GM12878 (cell line): ENCODE measurements at regions not wholly inside any gene's neighbourhood (a gene's known extent, or its start where the extent isn't known, plus 50 kb on each side); places are given as distances from the start of the nearest gene placed in this dataset.

Experiments used
- ATAC-seq: fragments of 200-7000 bp; cut with Tn5 transposase; 3 replicates; pipeline ENCODE4 v1.9.1; 2020; ENCODE audit warnings: mild to moderate bottlenecking, moderate library complexity
- BruUV-seq: library from RNA; stranded (reverse); fragments of 400-500 nt; replicated peaks from 2 replicates; lab custom pipeline; 2021; lab: Mats Ljungman, UMichigan
- CTCF ChIA-PET: fragments of 300-600 bp; sonication (Branson Sonifier 250); formaldehyde crosslinking; extraction: SDS; loops from one replicate; lab custom pipeline; 2021; ENCODE audit warnings: inconsistent platforms; lab: Yijun Ruan, JAX
- POLR2A ChIA-PET: fragments of 350-600 bp; formaldehyde crosslinking; extraction: SDS; loops from one replicate; lab custom pipeline; 2021; ENCODE audit warnings: inconsistent platforms; lab: Charles Lee
- RAD21 ChIA-PET: fragments of 300-600 bp; sonication (Branson Sonifier 250); formaldehyde crosslinking; loops from one replicate; lab custom pipeline; 2023; ENCODE audit warnings: antibody characterized with exemption; ENCODE audit not compliant: unreplicated experiment; lab: Charles Lee
- SMC1A ChIA-PET: fragments of 300-600 bp; sonication (Branson Sonifier 250); formaldehyde crosslinking; loops from one replicate; lab custom pipeline; 2023; ENCODE audit not compliant: unreplicated experiment, uncharacterized antibody; lab: Charles Lee
- DNase-seq: peaks from one replicate; pipeline ENCODE4 v3.0.0-alpha.2; 2011; ENCODE audit warnings: low read depth, low spot score
- FAIRE-seq: peaks from 3 replicates; lab custom pipeline; 2011; peaks lifted over from hg19 to GRCh38; lab: Jason Lieb, UNC
- H2AFZ ChIP-seq: 2 replicates; pipeline ENCODE4 v1.6.0; 2011; ENCODE audit warnings: low read depth, low read length, control low read depth; ENCODE audit not compliant: control insufficient read depth
- H3K27ac ChIP-seq: 2 replicates; pipeline ENCODE4 v1.5.1; 2011; ENCODE audit warnings: control low read depth; ENCODE audit not compliant: control insufficient read depth, insufficient read depth
- H3K27me3 ChIP-seq, 2 experiments: replicated peaks in 1 of 2; 2 replicates each; pipeline versions ENCODE4 v1.6.0 to v1.6.1; 2011; ENCODE audit warnings: low read length in 1 of 2; ENCODE audit not compliant: control insufficient read depth in 2 of 2, insufficient read depth in 2 of 2
- H3K36me3 ChIP-seq, 2 experiments: 2 replicates each; pipeline ENCODE4 v1.5.1; 2011; ENCODE audit warnings: low read length in 1 of 2; ENCODE audit not compliant: control insufficient read depth in 2 of 2, insufficient read depth in 2 of 2
- H3K4me1 ChIP-seq: 2 replicates; pipeline ENCODE4 v1.6.1; 2011; ENCODE audit warnings: mild to moderate bottlenecking, low read length, moderate library complexity, mixed read lengths; ENCODE audit not compliant: control insufficient read depth, insufficient read depth
- H3K4me2 ChIP-seq: 2 replicates; pipeline ENCODE4 v1.6.0; 2011; ENCODE audit warnings: control low read depth; ENCODE audit not compliant: control insufficient read depth, insufficient read depth
- H3K4me3 ChIP-seq: fragments of 200-600 bp; sonication (generic); 2 replicates; pipeline ENCODE4 v1.5.1; 2016
- H3K79me2 ChIP-seq: 2 replicates; pipeline ENCODE4 v1.6.0; 2011; ENCODE audit warnings: low read length; ENCODE audit not compliant: control insufficient read depth, insufficient read depth
- H3K9ac ChIP-seq: 2 replicates; pipeline ENCODE4 v1.8.0; 2011; ENCODE audit warnings: low read length, control low read depth, mixed read lengths; ENCODE audit not compliant: control insufficient read depth, insufficient read depth
- H3K9me3 ChIP-seq: replicated peaks from 3 replicates; pipeline ENCODE4 v1.5.1; 2011; ENCODE audit warnings: mild to moderate bottlenecking, low read length; ENCODE audit not compliant: control insufficient read depth, insufficient read depth
- H4K20me1 ChIP-seq: 2 replicates; pipeline ENCODE4 v1.6.0; 2011; ENCODE audit not compliant: control insufficient read depth, insufficient read depth
- BRCA1 ChIP-seq: IDR thresholded peaks from 2 replicates; pipeline ENCODE4 v1.6.1; 2011; ENCODE audit warnings: low read depth, low read length, improper control_type of control experiment
- CHD1 ChIP-seq: IDR thresholded peaks from 2 replicates; pipeline ENCODE4 v1.6.1; 2012; ENCODE audit warnings: low read depth, low read length, improper control_type of control experiment
- EZH2 ChIP-seq: IDR thresholded peaks from 2 replicates; pipeline ENCODE4 v1.6.1; 2012; ENCODE audit warnings: low read depth, mild to moderate bottlenecking, control low read depth, inconsistent platforms, low read length, borderline replicate concordance; ENCODE audit not compliant: control insufficient read depth
- IKZF1 ChIP-seq: fragments of 450-650 bp; conservative IDR thresholded peaks from 2 replicates; pipeline ENCODE4 v1.6.1; 2017; ENCODE audit warnings: antibody characterized with exemption, mild to moderate bottlenecking
- KLF5 ChIP-seq: fragments of 450-650 bp; IDR thresholded peaks from 2 replicates; pipeline ENCODE4 v1.6.1; 2014; ENCODE audit warnings: mild to moderate bottlenecking; ENCODE audit not compliant: partially characterized antibody
- NR2C2 ChIP-seq: IDR thresholded peaks from 2 replicates; pipeline ENCODE4 v1.6.1; 2011; ENCODE audit warnings: borderline replicate concordance, low read depth; ENCODE audit not compliant: control insufficient read depth, insufficient read length
- NRF1 ChIP-seq: conservative IDR thresholded peaks from 2 replicates; pipeline ENCODE4 v1.6.1; 2011; ENCODE audit warnings: mild to moderate bottlenecking, low read depth, low read length, improper control_type of control experiment
- WRNIP1 ChIP-seq: IDR thresholded peaks from 2 replicates; pipeline ENCODE4 v1.6.1; 2011; ENCODE audit warnings: low read depth, low read length, improper control_type of control experiment, borderline replicate concordance
- ZBTB33 ChIP-seq: fragments of 450-650 bp; IDR thresholded peaks from 2 replicates; pipeline ENCODE4 v1.6.1; 2017; ENCODE audit warnings: mild to moderate bottlenecking
- ZNF24 ChIP-seq: fragments of 450-650 bp; IDR thresholded peaks from 2 replicates; pipeline ENCODE4 v1.6.1; 2017; ENCODE audit warnings: antibody characterized with exemption, mild to moderate bottlenecking
- WGBS: methylation state at CpG from one replicate; pipeline ENCODE4 v1.1.6; 2016; ENCODE audit warnings: low lambda C conversion rate; ENCODE audit not compliant: insufficient replicate concordance, insufficient coverage; ENCODE audit errors: missing lambda C conversion rate; 5-methylcytosine and 5-hydroxymethylcytosine counted together
- in situ Hi-C: fragments of 300-500 bp; cut with MboI; formaldehyde crosslinking; loops from 9 replicates; pipeline ENCODE4 v1.14.3; 2018; ENCODE audit warnings: mixed read lengths
- intact Hi-C: fragments of 100-400 bp; cut with micrococcal nuclease; formaldehyde crosslinking; loops from one replicate; pipeline ENCODE4 v1.14.2; 2022; ENCODE audit not compliant: unreplicated experiment
- TF ChIP-seq, protein P1 (sequence below): IDR thresholded peaks from 2 replicates; pipeline ENCODE4 v1.6.1; 2012; ENCODE audit warnings: low read depth, low read length, improper control_type of control experiment
- TF ChIP-seq, protein P2 (sequence below): fragments of 450-650 bp; formaldehyde crosslinking; IDR thresholded peaks from 2 replicates; pipeline ENCODE4 v1.4.0; 2022; ENCODE audit warnings: mild to moderate bottlenecking, moderate library complexity

DNA sequence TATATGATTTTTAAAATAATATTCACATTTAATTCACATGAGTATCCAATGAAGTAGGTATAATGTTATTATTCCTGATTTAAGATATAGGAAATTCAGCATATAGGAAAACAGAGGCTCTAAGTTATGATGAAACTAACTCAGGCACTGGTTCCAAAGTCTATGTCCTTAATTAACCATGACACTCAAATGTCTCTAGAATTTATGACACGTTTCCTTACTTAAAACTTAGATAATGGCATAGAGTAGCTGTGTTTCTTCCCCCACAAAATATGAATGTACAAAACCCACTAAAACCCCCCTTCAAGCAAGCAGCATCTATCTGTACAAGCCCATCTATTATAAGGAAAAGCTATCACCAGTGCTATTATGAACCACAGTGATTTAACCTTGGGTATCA is 72.9 kb upstream of the CDK1 start:
- ChIA-PET RAD21 (no interaction called here), POLR2A (interaction anchor here (0.7 kb wide), 1 partner anchor 222 kb away, joined by 7 read pairs; no protein-coding TSS in a partner anchor), SMC1A (interaction anchor here (1.2 kb wide), 2 partner anchors 18 to 46 kb away, joined by 3 read pairs; no protein-coding TSS in a partner anchor), CTCF (no interaction called here)
- intact Hi-C loops = no loop called here
- no peak for ATAC-seq
- WGBS = 29% methylated on average over 1 of the region's 1 CpG
- Histone ChIP-seq H3K79me2 (no peaks in the 10 kb centered on the region), H4K20me1 (no peaks in the 10 kb centered on the region), H3K9me3 (no peaks in the 10 kb centered on the region), H2AFZ (no peak overlapping the region), H3K4me2 (no peak overlapping the region), H3K4me1 (no peaks in the 10 kb centered on the region), H3K27ac (no peak overlapping the region), H3K36me3 (no peaks in the 10 kb centered on the region), H3K4me3 (no peak overlapping the region), H3K27me3 (no peaks in the 10 kb centered on the region), H3K9ac (no peak overlapping the region)
- DNase-seq = no peak
- in situ Hi-C loops = no loop called here
- no peak for FAIRE-seq
- TF ChIP-seq ZNF24 (no peak), EZH2 (no peak), KLF5 (no peak), NR2C2 (no peak)
- TF ChIP-seq, protein P1, sequence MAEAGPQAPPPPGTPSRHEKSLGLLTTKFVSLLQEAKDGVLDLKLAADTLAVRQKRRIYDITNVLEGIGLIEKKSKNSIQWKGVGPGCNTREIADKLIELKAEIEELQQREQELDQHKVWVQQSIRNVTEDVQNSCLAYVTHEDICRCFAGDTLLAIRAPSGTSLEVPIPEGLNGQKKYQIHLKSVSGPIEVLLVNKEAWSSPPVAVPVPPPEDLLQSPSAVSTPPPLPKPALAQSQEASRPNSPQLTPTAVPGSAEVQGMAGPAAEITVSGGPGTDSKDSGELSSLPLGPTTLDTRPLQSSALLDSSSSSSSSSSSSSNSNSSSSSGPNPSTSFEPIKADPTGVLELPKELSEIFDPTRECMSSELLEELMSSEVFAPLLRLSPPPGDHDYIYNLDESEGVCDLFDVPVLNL = no peak
- no TSS peak for BruUV-seq

DNA sequence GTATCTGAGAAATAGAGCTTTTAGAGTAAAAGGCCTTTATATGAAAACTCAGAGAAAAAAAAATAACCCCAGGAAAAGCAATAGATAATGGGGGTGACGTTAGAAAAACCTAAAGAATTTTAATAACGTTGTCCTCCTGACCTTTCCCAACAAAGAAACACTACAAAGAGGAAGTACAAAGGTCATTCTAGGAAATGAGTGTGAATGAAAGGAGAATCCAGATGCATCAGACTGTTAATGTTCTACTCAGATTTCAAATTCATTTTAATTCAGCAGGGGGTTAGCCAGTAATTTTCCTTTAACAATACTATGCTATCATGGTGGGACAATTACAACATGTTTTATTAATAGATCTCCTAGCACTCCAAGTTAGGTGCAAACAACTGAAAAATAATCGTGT is 73.8 kb upstream of the CDK1 start:
- POLR2A ChIA-PET = no interaction called here
- no peaks in the 10 kb centered on the region for H4K20me1 ChIP-seq
- in situ Hi-C loops = no loop called here
- H3K9ac ChIP-seq = no peak overlapping the region
- ATAC-seq (no peak), DNase-seq (no peak), FAIRE-seq (no peak)
- CTCF ChIA-PET = no interaction called here
- no peaks in the 10 kb centered on the region for H3K4me1 ChIP-seq
- BruUV-seq = no TSS peak
- 0% methylated on average over 3 of the region's 3 CpGs for WGBS
- no peak overlapping the region for H3K4me3 ChIP-seq
- no peak overlapping the region for H2AFZ ChIP-seq
- H3K4me2 ChIP-seq = no peak overlapping the region
- SMC1A ChIA-PET = interaction anchor here (1.2 kb wide), 1 partner anchor 46 kb away, joined by 3 read pairs; no protein-coding TSS in a partner anchor
- intact Hi-C loops = no loop called here
- H3K27ac ChIP-seq = no peak overlapping the region
- H3K36me3 ChIP-seq = no peaks in the 10 kb centered on the region
- no peaks in the 10 kb centered on the region for H3K9me3 ChIP-seq
- H3K27me3 ChIP-seq = no peaks in the 10 kb centered on the region
- RAD21 ChIA-PET = no interaction called here
- no peaks in the 10 kb centered on the region for H3K79me2 ChIP-seq
- no peak for TF ChIP-seq CHD1
- TF ChIP-seq WRNIP1 = no peak
- no peak for TF ChIP-seq BRCA1
- TF ChIP-seq, protein P2, sequence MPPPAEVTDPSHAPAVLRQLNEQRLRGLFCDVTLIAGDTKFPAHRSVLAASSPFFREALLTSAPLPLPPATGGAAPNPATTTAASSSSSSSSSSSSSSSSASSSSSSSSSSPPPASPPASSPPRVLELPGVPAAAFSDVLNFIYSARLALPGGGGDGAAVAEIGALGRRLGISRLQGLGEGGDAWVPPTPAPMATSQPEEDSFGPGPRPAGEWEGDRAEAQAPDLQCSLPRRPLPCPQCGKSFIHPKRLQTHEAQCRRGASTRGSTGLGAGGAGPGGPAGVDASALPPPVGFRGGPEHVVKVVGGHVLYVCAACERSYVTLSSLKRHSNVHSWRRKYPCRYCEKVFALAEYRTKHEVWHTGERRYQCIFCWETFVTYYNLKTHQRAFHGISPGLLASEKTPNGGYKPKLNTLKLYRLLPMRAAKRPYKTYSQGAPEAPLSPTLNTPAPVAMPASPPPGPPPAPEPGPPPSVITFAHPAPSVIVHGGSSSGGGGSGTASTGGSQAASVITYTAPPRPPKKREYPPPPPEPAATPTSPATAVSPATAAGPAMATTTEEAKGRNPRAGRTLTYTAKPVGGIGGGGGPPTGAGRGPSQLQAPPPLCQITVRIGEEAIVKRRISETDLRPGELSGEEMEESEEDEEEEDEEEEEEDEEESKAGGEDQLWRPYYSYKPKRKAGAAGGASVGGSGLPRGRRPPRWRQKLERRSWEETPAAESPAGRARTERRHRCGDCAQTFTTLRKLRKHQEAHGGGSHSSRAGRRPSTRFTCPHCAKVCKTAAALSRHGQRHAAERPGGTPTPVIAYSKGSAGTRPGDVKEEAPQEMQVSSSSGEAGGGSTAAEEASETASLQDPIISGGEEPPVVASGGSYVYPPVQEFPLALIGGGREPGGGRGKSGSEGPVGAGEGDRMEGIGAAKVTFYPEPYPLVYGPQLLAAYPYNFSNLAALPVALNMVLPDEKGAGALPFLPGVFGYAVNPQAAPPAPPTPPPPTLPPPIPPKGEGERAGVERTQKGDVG = no peak
- TF ChIP-seq NRF1 = no peak
- TF ChIP-seq ZBTB33 = no peak
- no peak for TF ChIP-seq IKZF1
